WTC11 (cell line): ENCODE measurements at regions not wholly inside any gene's neighbourhood (a gene's known extent, or its start where the extent isn't known, plus 50 kb on each side); places are given as distances from the start of the nearest gene placed in this dataset.

ENCODE experiments used
- CREB1 ChIP-seq: sonication (generic); formaldehyde crosslinking; IDR thresholded peaks from 2 replicates; pipeline ENCODE4 v1.8.0; 2023; ENCODE audit warnings: mild to moderate bottlenecking, missing genetic modification reagents
- KAT7 ChIP-seq: sonication (generic); formaldehyde crosslinking; IDR thresholded peaks from 2 replicates; pipeline ENCODE4 v1.8.1; 2023; ENCODE audit warnings: missing genetic modification reagents, mild to moderate bottlenecking, borderline replicate concordance
- NR3C1 ChIP-seq: sonication (generic); formaldehyde crosslinking; conservative IDR thresholded peaks from 2 replicates; pipeline ENCODE4 v1.8.1; 2023; ENCODE audit warnings: low read depth, mild to moderate bottlenecking, missing genetic modification reagents
- SOX15 ChIP-seq: fragments of 250-450 bp; sonication (Bioruptor Pico); IDR thresholded peaks from 2 replicates; pipeline ENCODE4 v1.9.0; 2021; ENCODE audit warnings: mild to moderate bottlenecking
- SP1 ChIP-seq: sonication (generic); formaldehyde crosslinking; conservative IDR thresholded peaks from 2 replicates; pipeline ENCODE4 v1.8.1; 2022; ENCODE audit warnings: missing genetic modification reagents
- ZNF416 ChIP-seq: fragments of 250-450 bp; sonication (Bioruptor Pico); IDR thresholded peaks from 2 replicates; pipeline ENCODE4 v1.9.0; 2021; ENCODE audit warnings: mild to moderate bottlenecking, inconsistent platforms
- TF ChIP-seq, protein P1 (sequence below): fragments of 200-600 bp; IDR thresholded peaks from 2 replicates; pipeline ENCODE4 v1.8.0; 2022; ENCODE audit warnings: antibody characterized with exemption
- TF ChIP-seq, protein P2 (sequence below): sonication (generic); formaldehyde crosslinking; IDR thresholded peaks from 2 replicates; pipeline ENCODE4 v1.8.0; 2022; ENCODE audit warnings: mild to moderate bottlenecking, missing genetic modification reagents
- TF ChIP-seq, protein P3 (sequence below): sonication (generic); formaldehyde crosslinking; IDR thresholded peaks from 2 replicates; pipeline ENCODE4 v1.8.0; 2022; ENCODE audit warnings: mild to moderate bottlenecking, missing genetic modification reagents
- TF ChIP-seq, protein P4 (sequence below): sonication (generic); formaldehyde crosslinking; IDR thresholded peaks from 2 replicates; pipeline ENCODE4 v1.8.1; 2023; ENCODE audit warnings: mild to moderate bottlenecking, missing genetic modification reagents, moderate library complexity
- TF ChIP-seq, protein P5 (sequence below): sonication (generic); formaldehyde crosslinking; IDR thresholded peaks from 2 replicates; pipeline ENCODE4 v1.8.1; 2023; ENCODE audit warnings: mild to moderate bottlenecking, missing genetic modification reagents
- TF ChIP-seq, protein P6 (sequence below): fragments of 250-450 bp; sonication (Bioruptor Pico); IDR thresholded peaks from 2 replicates; pipeline ENCODE4 v2.1.2; 2022; ENCODE audit warnings: mild to moderate bottlenecking, moderate library complexity

DNA sequence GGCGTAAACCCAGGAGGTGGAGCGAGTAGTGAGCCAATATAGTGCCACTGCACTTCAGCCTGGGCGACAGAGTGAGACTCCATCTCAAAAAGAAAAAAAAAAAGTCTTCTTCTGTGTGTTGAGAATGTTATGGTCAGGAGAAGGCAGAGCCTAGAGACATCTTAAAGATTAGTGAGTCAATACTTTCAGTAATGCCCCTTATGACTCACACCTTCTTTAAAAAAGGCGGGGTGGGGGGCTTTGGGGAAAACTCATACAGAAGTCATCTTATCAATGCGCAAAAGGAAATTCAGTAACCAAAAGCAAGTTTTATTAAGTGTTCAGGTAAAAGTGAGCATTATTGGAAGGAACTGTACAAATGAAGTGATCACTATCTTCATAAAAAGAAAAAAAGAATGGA, 1369.8 kb upstream of the LRRTM3 start:
- TF ChIP-seq SP1 (CRISPR knock-in tag) (no peak), NR3C1 (CRISPR knock-in tag) (no peak), SOX15 (no peak), CREB1 (CRISPR knock-in tag) (no peak), ZNF416 (no peak), KAT7 (CRISPR knock-in tag) (no peak)
- TF ChIP-seq, protein P1, sequence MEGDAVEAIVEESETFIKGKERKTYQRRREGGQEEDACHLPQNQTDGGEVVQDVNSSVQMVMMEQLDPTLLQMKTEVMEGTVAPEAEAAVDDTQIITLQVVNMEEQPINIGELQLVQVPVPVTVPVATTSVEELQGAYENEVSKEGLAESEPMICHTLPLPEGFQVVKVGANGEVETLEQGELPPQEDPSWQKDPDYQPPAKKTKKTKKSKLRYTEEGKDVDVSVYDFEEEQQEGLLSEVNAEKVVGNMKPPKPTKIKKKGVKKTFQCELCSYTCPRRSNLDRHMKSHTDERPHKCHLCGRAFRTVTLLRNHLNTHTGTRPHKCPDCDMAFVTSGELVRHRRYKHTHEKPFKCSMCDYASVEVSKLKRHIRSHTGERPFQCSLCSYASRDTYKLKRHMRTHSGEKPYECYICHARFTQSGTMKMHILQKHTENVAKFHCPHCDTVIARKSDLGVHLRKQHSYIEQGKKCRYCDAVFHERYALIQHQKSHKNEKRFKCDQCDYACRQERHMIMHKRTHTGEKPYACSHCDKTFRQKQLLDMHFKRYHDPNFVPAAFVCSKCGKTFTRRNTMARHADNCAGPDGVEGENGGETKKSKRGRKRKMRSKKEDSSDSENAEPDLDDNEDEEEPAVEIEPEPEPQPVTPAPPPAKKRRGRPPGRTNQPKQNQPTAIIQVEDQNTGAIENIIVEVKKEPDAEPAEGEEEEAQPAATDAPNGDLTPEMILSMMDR: no peak
- TF ChIP-seq, protein P2, sequence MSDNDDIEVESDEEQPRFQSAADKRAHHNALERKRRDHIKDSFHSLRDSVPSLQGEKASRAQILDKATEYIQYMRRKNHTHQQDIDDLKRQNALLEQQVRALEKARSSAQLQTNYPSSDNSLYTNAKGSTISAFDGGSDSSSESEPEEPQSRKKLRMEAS (CRISPR knock-in tag): no peak
- TF ChIP-seq, protein P3, sequence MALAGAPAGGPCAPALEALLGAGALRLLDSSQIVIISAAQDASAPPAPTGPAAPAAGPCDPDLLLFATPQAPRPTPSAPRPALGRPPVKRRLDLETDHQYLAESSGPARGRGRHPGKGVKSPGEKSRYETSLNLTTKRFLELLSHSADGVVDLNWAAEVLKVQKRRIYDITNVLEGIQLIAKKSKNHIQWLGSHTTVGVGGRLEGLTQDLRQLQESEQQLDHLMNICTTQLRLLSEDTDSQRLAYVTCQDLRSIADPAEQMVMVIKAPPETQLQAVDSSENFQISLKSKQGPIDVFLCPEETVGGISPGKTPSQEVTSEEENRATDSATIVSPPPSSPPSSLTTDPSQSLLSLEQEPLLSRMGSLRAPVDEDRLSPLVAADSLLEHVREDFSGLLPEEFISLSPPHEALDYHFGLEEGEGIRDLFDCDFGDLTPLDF (CRISPR knock-in tag): no peak
- TF ChIP-seq, protein P4, sequence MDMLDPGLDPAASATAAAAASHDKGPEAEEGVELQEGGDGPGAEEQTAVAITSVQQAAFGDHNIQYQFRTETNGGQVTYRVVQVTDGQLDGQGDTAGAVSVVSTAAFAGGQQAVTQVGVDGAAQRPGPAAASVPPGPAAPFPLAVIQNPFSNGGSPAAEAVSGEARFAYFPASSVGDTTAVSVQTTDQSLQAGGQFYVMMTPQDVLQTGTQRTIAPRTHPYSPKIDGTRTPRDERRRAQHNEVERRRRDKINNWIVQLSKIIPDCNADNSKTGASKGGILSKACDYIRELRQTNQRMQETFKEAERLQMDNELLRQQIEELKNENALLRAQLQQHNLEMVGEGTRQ (CRISPR knock-in tag): no peak
- TF ChIP-seq, protein P5, sequence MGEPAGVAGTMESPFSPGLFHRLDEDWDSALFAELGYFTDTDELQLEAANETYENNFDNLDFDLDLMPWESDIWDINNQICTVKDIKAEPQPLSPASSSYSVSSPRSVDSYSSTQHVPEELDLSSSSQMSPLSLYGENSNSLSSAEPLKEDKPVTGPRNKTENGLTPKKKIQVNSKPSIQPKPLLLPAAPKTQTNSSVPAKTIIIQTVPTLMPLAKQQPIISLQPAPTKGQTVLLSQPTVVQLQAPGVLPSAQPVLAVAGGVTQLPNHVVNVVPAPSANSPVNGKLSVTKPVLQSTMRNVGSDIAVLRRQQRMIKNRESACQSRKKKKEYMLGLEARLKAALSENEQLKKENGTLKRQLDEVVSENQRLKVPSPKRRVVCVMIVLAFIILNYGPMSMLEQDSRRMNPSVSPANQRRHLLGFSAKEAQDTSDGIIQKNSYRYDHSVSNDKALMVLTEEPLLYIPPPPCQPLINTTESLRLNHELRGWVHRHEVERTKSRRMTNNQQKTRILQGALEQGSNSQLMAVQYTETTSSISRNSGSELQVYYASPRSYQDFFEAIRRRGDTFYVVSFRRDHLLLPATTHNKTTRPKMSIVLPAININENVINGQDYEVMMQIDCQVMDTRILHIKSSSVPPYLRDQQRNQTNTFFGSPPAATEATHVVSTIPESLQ (CRISPR knock-in tag): no peak
- TF ChIP-seq, protein P6, sequence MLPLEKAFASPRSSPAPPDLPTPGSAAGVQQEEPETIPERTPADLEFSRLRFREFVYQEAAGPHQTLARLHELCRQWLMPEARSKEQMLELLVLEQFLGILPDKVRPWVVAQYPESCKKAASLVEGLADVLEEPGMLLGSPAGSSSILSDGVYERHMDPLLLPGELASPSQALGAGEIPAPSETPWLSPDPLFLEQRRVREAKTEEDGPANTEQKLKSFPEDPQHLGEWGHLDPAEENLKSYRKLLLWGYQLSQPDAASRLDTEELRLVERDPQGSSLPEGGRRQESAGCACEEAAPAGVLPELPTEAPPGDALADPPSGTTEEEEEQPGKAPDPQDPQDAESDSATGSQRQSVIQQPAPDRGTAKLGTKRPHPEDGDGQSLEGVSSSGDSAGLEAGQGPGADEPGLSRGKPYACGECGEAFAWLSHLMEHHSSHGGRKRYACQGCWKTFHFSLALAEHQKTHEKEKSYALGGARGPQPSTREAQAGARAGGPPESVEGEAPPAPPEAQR (CRISPR knock-in tag): no peak
